SK-N-SH treated with all-trans-retinoic acid at 6 μM for 48 hours (cell line): ENCODE measurements at regions not wholly inside any gene's neighbourhood (a gene's known extent, or its start where the extent isn't known, plus 50 kb on each side); places are given as distances from the start of the nearest gene placed in this dataset.

Experiments
- RARB ChIP-seq: fragments of 250-450 bp; sonication (Bioruptor Pico); IDR thresholded peaks from 2 replicates; pipeline ENCODE4 v1.8.0; 2021; ENCODE audit warnings: mild to moderate bottlenecking, moderate library complexity
- SNAI2 ChIP-seq: fragments of 250-450 bp; sonication (Bioruptor Pico); IDR thresholded peaks from 2 replicates; pipeline ENCODE4 v1.5.0; 2020; ENCODE audit warnings: mild to moderate bottlenecking, moderate library complexity
- TCF4 ChIP-seq: fragments of 250-450 bp; sonication (Bioruptor Pico); IDR thresholded peaks from 2 replicates; pipeline ENCODE4 v1.8.0; 2021; ENCODE audit warnings: mild to moderate bottlenecking, moderate library complexity, borderline replicate concordance
- ZFP30 ChIP-seq: fragments of 450-650 bp; formaldehyde crosslinking; IDR thresholded peaks from 2 replicates; pipeline ENCODE4 v1.5.0; 2022; ENCODE audit warnings: mild to moderate bottlenecking, moderate library complexity
- ZNF8 ChIP-seq: fragments of 450-650 bp; formaldehyde crosslinking; IDR thresholded peaks from 2 replicates; pipeline ENCODE4 v1.5.0; 2020; ENCODE audit warnings: mild to moderate bottlenecking, moderate library complexity
- TF ChIP-seq, protein P1 (sequence below): fragments of 250-450 bp; sonication (Bioruptor Pico); IDR thresholded peaks from 2 replicates; pipeline ENCODE4 v1.5.1; 2020; ENCODE audit warnings: low read depth, mild to moderate bottlenecking, moderate library complexity

DNA sequence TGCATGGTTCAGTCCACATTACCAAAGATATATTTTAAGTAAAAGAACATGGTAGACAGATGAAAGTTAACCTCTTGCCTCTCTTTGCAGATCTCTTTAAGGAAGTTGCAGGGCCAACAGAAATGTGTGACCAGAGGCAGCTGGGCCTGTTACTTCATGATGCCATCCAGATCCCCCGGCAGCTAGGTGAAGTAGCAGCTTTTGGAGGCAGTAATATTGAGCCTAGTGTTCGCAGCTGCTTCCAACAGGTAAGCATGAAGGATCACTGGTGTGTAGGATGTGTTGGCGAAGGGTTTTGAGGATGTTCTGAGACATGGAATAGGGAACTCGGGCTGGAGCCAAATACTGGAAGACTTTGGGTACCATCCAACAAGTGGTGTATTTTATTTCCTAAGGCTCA, 508.6 kb downstream of the UTRN start:
- TF ChIP-seq SNAI2 (no peak), TCF4 (CRISPR knock-in tag) (no peak), ZFP30 (CRISPR knock-in tag) (no peak), ZNF8 (no peak), RARB (CRISPR knock-in tag) (no peak)
- TF ChIP-seq, protein P1, sequence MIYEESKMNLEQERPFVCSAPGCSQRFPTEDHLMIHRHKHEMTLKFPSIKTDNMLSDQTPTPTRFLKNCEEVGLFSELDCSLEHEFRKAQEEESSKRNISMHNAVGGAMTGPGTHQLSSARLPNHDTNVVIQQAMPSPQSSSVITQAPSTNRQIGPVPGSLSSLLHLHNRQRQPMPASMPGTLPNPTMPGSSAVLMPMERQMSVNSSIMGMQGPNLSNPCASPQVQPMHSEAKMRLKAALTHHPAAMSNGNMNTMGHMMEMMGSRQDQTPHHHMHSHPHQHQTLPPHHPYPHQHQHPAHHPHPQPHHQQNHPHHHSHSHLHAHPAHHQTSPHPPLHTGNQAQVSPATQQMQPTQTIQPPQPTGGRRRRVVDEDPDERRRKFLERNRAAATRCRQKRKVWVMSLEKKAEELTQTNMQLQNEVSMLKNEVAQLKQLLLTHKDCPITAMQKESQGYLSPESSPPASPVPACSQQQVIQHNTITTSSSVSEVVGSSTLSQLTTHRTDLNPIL (CRISPR knock-in tag), result no peak
